Jurkat, Clone E6-1 (cell line): ENCODE measurements at regions not wholly inside any gene's neighbourhood (a gene's known extent, or its start where the extent isn't known, plus 50 kb on each side); places are given as distances from the start of the nearest gene placed in this dataset.
"Not testable (repeated sequence)": the region's sequence is repeated elsewhere in the genome, so short reads cannot be mapped to it uniquely, and the experiment has no call there.

Experiments
- DNase-seq: peaks from one replicate; pipeline ENCODE4 v3.0.0-alpha.2; 2011; ENCODE audit warnings: low read depth, low spot score
- H3K4me3 ChIP-seq: 2 replicates; pipeline ENCODE4 v1.5.1; 2011; ENCODE audit warnings: mild to moderate bottlenecking, low read length, control low read depth, moderate library complexity

- H3K4me3 ChIP-seq = no peak overlapping the region
- no peak for DNase-seq
These were observed 298.4 kb upstream of the ANKRD50 start for GRCh38 chr4:125010796-125011503.

GRCh38 chr4:125008676-125009075 lies 296.1 kb upstream of the ANKRD50 start:
- DNase-seq = no peak
- no peak overlapping the region for H3K4me3 ChIP-seq

- DNase-seq = no peak
- H3K4me3 ChIP-seq = no peak overlapping the region
These were observed 292.1 kb upstream of the ANKRD50 start for GRCh38 chr4:125004676-125005075.

GRCh38 chr4:125003840-125004239 lies 291.3 kb upstream of the ANKRD50 start:
- peak; percentile 5 for DNase-seq
- no peak overlapping the region for H3K4me3 ChIP-seq

GRCh38 chr4:124997991-124998390 lies 285.5 kb upstream of the ANKRD50 start:
- no peak for DNase-seq
- H3K4me3 ChIP-seq = no peak overlapping the region

- no peak for DNase-seq
- no peak overlapping the region for H3K4me3 ChIP-seq
These were observed 284.6 kb upstream of the ANKRD50 start for GRCh38 chr4:124997124-124997523.

- DNase-seq = no peak
- no peak overlapping the region for H3K4me3 ChIP-seq
These were observed 281.3 kb upstream of the ANKRD50 start for GRCh38 chr4:124993838-124994237.

- DNase-seq = no peak
- H3K4me3 ChIP-seq = no peak overlapping the region
These were observed 277.9 kb upstream of the ANKRD50 start for GRCh38 chr4:124990398-124990797.

- no peak overlapping the region for H3K4me3 ChIP-seq
- DNase-seq = no peak
These were observed 267.8 kb upstream of the ANKRD50 start for GRCh38 chr4:124980276-124980752.

GRCh38 chr4:124978536-124978935 lies 266.0 kb upstream of the ANKRD50 start:
- H3K4me3 ChIP-seq = not testable (repeated sequence)

GRCh38 chr4:124977045-124977444 lies 264.5 kb upstream of the ANKRD50 start:
- H3K4me3 ChIP-seq = no peak overlapping the region
- no peak for DNase-seq

More at GRCh38 chr4:124978536-124978935, 266.0 kb upstream of the ANKRD50 start:
- DNase-seq = not testable (repeated sequence)

- no peak for DNase-seq
- H3K4me3 ChIP-seq = no peak overlapping the region
These were observed 261.6 kb upstream of the ANKRD50 start for GRCh38 chr4:124974152-124974551.

GRCh38 chr4:124973716-124974115 lies 261.2 kb upstream of the ANKRD50 start:
- no peak for DNase-seq
- H3K4me3 ChIP-seq = no peak overlapping the region

GRCh38 chr4:124970011-124970410 lies 257.5 kb upstream of the ANKRD50 start:
- no peak overlapping the region for H3K4me3 ChIP-seq
- no peak for DNase-seq

GRCh38 chr4:124965497-124965891 lies 253.0 kb upstream of the ANKRD50 start:
- no peak overlapping the region for H3K4me3 ChIP-seq
- no peak for DNase-seq

- DNase-seq = no peak
- no peak overlapping the region for H3K4me3 ChIP-seq
These were observed 252.4 kb upstream of the ANKRD50 start for GRCh38 chr4:124964852-124965496.

GRCh38 chr4:124964251-124964650 lies 251.7 kb upstream of the ANKRD50 start:
- H3K4me3 ChIP-seq = no peak overlapping the region
- DNase-seq = no peak

GRCh38 chr4:124961138-124961750 lies 248.7 kb upstream of the ANKRD50 start:
- H3K4me3 ChIP-seq = no peak overlapping the region
- no peak for DNase-seq

- H3K4me3 ChIP-seq = no peak overlapping the region
- no peak for DNase-seq
These were observed 246.3 kb upstream of the ANKRD50 start for GRCh38 chr4:124958847-124959246.

- no peak overlapping the region for H3K4me3 ChIP-seq
- no peak for DNase-seq
These were observed 242.9 kb upstream of the ANKRD50 start for GRCh38 chr4:124955476-124955875.
